ENCODE measurements at regions not wholly inside any gene's neighbourhood (a gene's known extent, or its start where the extent isn't known, plus 50 kb on each side); places are given as distances from the start of the nearest gene placed in this dataset.

DNA sequence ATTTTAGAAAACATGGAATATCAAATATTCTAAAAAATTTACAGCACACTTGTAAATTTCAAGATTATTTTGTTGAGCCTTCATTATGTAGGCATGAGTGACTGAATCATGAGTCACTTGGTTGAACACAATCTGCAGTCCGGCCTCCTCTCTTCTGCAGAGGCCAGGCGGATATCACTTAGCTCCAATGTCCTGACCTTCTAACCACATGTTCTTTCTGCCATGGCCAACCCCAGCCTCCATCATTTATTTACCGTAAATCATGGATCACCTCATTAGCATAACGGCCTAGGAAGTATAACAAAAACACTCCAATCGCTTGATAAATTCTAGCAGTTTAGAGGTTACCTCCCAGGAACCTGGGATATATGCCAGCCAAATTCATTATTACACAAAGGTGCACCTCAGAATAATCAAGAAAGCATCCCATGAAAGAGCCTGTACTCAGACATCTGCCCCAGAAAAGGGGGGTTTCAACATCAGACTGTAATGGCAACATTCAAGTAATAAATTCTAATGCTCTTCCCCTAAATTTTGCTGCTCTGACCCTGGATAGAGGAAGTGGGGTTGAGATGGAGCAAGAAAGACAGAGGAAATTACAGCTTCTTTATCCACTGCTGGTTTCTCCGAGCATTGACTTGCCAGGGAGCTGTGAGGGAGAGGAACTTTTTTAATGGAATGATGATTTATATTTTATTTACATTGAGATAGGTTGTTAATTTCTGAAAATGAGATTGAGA is 2153.6 kb upstream of the AGA start:
- H3K9me3 Mint-ChIP-seq: peaks cover 9 to 11% (median 9%) of the 10 kb centered on the region in 3 donors
- CTCF ChIA-PET: no interaction called here
- ATAC-seq (replicated peaks in 1 of 4) (no peak), DNase-seq (no peak)
- WGBS (ENCODE audit: insufficient coverage): 80% methylated on average over 5 of the region's 6 CpGs
- no peaks in the 10 kb centered on the region for H3K4me1 Mint-ChIP-seq
- H3K36me3 Mint-ChIP-seq: no peaks in the 10 kb centered on the region
- H3K27me3 ChIP-seq (replicated peaks in 1 of 2; ENCODE audit: control insufficient read depth in 2 of 2, extremely low read depth in 1 of 2, insufficient read depth in 2 of 2, low read length in 1 of 2): no peaks in the 10 kb centered on the region
- H3K27ac Mint-ChIP-seq: no peak overlapping the region
- H3K4me1 ChIP-seq (ENCODE audit: control insufficient read depth in 1 of 2, extremely low read depth in 1 of 2, insufficient read depth in 2 of 2, low read length in 2 of 2): no peaks in the 10 kb centered on the region
- H3K9me3 ChIP-seq: no peaks in the 10 kb centered on the region
- no peaks in the 10 kb centered on the region for H3K36me3 ChIP-seq (ENCODE audit: control insufficient read depth in 2 of 2, extremely low read depth in 1 of 2, insufficient read depth in 1 of 2, low read length in 1 of 2)
- POLR2A ChIA-PET: no interaction called here
- H3K4me3 ChIP-seq (ENCODE audit: control insufficient read depth in 1 of 2, extremely low read depth in 1 of 2, low read length in 1 of 2): no peak overlapping the region
- H3K27me3 Mint-ChIP-seq: no peaks in the 10 kb centered on the region
- no peak overlapping the region for H3K27ac ChIP-seq (ENCODE audit: low read length)
- H3K4me3 Mint-ChIP-seq: no peak overlapping the region

DNA sequence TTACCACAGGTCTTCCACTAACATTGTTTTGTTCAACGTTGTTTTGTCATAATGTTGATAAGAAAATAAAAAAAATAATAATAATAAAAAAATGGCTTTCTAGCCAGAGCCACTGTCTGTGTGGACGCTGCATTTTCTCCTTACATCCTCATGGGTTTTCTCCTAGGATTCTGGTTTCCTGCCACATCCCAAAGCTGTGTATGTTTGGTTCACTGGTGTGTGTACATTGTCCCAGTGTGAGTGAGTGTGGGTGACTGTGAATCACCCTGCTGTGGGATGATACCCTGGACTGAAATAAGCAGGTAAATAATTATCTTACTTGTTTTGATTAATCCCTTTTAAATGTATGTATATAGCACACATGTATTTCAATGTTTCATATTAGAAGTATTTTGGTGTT is 2154.4 kb upstream of the AGA start:
- H3K9me3 Mint-ChIP-seq: peaks cover 5 to 9% (median 6%) of the 10 kb centered on the region in 3 donors
- no peak overlapping the region for H3K27ac Mint-ChIP-seq
- H3K4me1 ChIP-seq (ENCODE audit: control insufficient read depth in 1 of 2, extremely low read depth in 1 of 2, insufficient read depth in 2 of 2, low read length in 2 of 2): no peaks in the 10 kb centered on the region
- WGBS (ENCODE audit: insufficient coverage): no CpG with 5 or more reads among the region's 2 CpGs
- ChIA-PET CTCF (no interaction called here), POLR2A (no interaction called here)
- H3K36me3 Mint-ChIP-seq: no peaks in the 10 kb centered on the region
- no peaks in the 10 kb centered on the region for H3K27me3 Mint-ChIP-seq
- no peaks in the 10 kb centered on the region for H3K27me3 ChIP-seq (replicated peaks in 1 of 2; ENCODE audit: control insufficient read depth in 2 of 2, extremely low read depth in 1 of 2, insufficient read depth in 2 of 2, low read length in 1 of 2)
- no peak overlapping the region for H3K27ac ChIP-seq (ENCODE audit: low read length)
- no peaks in the 10 kb centered on the region for H3K4me1 Mint-ChIP-seq
- no peak overlapping the region for H3K4me3 ChIP-seq (ENCODE audit: control insufficient read depth in 1 of 2, extremely low read depth in 1 of 2, low read length in 1 of 2)
- H3K9me3 ChIP-seq: no peaks in the 10 kb centered on the region
- DNase-seq (no peak), ATAC-seq (replicated peaks in 1 of 4) (no peak)
- no peak overlapping the region for H3K4me3 Mint-ChIP-seq
- H3K36me3 ChIP-seq (ENCODE audit: control insufficient read depth in 2 of 2, extremely low read depth in 1 of 2, insufficient read depth in 1 of 2, low read length in 1 of 2): no peaks in the 10 kb centered on the region

DNA sequence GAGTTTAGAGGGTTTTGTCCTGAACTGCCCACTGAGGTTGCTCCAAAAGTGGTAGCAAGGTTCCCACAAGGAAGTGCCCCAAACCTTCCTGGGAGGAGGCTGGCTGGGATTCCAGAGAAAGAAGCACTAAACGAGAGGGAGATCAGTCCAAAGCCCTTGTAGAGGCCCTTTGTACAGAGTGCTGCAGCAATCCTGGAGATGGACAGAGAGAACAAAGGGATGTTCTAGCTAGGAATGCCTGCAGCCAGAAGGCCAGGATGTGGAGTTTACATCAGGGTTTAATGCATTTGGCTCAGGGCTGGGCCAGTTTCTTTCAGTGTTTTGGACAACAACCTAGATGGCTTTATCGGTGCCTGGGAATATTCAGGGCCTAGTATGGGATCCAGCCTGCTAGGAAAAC is 2155.1 kb upstream of the AGA start:
- no peaks in the 10 kb centered on the region for H3K9me3 ChIP-seq
- DNase-seq: no peak
- no peak overlapping the region for H3K27ac ChIP-seq (ENCODE audit: low read length)
- Mint-ChIP-seq H3K27ac (no peak overlapping the region), H3K36me3 (no peaks in the 10 kb centered on the region), H3K4me1 (no peaks in the 10 kb centered on the region), H3K9me3 (peaks cover 4 to 9% (median 5%) of the 10 kb centered on the region in 3 donors), H3K27me3 (no peaks in the 10 kb centered on the region), H3K4me3 (no peak overlapping the region)
- ChIA-PET POLR2A (no interaction called here), CTCF (no interaction called here)
- ATAC-seq (replicated peaks in 1 of 4): no peak
- no peaks in the 10 kb centered on the region for H3K27me3 ChIP-seq (replicated peaks in 1 of 2; ENCODE audit: control insufficient read depth in 2 of 2, extremely low read depth in 1 of 2, insufficient read depth in 2 of 2, low read length in 1 of 2)
- 20% methylated on average over 1 of the region's 2 CpGs for WGBS (ENCODE audit: insufficient coverage)
- H3K4me3 ChIP-seq (ENCODE audit: control insufficient read depth in 1 of 2, extremely low read depth in 1 of 2, low read length in 1 of 2): no peak overlapping the region
- H3K36me3 ChIP-seq (ENCODE audit: control insufficient read depth in 2 of 2, extremely low read depth in 1 of 2, insufficient read depth in 1 of 2, low read length in 1 of 2): no peaks in the 10 kb centered on the region
- no peaks in the 10 kb centered on the region for H3K4me1 ChIP-seq (ENCODE audit: control insufficient read depth in 1 of 2, extremely low read depth in 1 of 2, insufficient read depth in 2 of 2, low read length in 2 of 2)

DNA sequence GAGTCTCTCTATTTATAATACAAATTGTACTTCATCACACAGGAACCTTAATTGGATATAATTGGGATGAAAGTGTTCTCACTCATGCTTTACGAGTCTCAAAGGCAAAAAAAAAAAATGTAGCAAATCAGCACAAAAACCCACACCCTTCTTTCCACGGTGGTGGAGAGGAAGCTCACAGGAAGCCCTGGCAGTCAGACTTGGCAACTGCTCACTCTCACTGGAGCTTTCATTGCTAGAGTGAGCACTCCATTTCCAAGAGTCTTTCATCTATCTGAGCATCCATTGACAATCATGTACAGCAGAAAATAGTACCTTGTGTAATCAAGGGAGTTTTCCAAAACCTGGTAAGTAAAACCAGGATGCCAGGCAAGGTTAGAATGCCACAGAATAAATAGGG is 2159.4 kb upstream of the AGA start:
- Mint-ChIP-seq H3K27ac (no peak overlapping the region), H3K27me3 (no peaks in the 10 kb centered on the region), H3K36me3 (no peaks in the 10 kb centered on the region), H3K4me1 (no peaks in the 10 kb centered on the region), H3K9me3 (peaks cover 4 to 8% (median 7%) of the 10 kb centered on the region in 3 donors), H3K4me3 (no peak overlapping the region)
- DNase-seq (no peak), ATAC-seq (replicated peaks in 1 of 4) (no peak)
- H3K36me3 ChIP-seq (ENCODE audit: control insufficient read depth in 2 of 2, extremely low read depth in 1 of 2, insufficient read depth in 1 of 2, low read length in 1 of 2): no peaks in the 10 kb centered on the region
- no peaks in the 10 kb centered on the region for H3K4me1 ChIP-seq (ENCODE audit: control insufficient read depth in 1 of 2, extremely low read depth in 1 of 2, insufficient read depth in 2 of 2, low read length in 2 of 2)
- ChIA-PET CTCF (no interaction called here), POLR2A (no interaction called here)
- no peaks in the 10 kb centered on the region for H3K27me3 ChIP-seq (replicated peaks in 1 of 2; ENCODE audit: control insufficient read depth in 2 of 2, extremely low read depth in 1 of 2, insufficient read depth in 2 of 2, low read length in 1 of 2)
- H3K27ac ChIP-seq (ENCODE audit: low read length): no peak overlapping the region
- H3K4me3 ChIP-seq (ENCODE audit: control insufficient read depth in 1 of 2, extremely low read depth in 1 of 2, low read length in 1 of 2): no peak overlapping the region
- H3K9me3 ChIP-seq: no peaks in the 10 kb centered on the region
- no CpG with 5 or more reads among the region's 2 CpGs for WGBS (ENCODE audit: insufficient coverage)

DNA sequence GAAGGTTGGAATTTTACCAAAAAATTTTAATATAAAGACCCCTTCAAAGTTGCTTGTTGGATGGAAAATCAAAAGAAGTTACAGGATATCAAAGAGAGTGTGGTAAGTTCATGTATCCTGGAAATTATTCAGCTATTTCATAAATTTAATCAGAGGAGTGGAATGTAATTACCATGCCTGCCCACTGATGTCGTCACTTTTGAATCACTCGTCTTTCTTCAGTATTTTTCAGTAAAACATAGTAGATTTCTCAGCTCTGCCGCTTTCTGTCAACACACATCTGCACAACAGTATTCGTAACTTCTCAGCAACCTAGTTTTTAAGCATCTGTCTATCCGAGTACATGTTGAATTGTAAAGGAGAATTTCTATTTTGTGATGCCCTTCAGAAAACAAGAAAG is 2163.0 kb upstream of the AGA start:
- ATAC-seq (replicated peaks in 1 of 4) (no peak), DNase-seq (no peak)
- no peak overlapping the region for H3K27ac Mint-ChIP-seq
- H3K4me1 ChIP-seq (ENCODE audit: control insufficient read depth in 1 of 2, extremely low read depth in 1 of 2, insufficient read depth in 2 of 2, low read length in 2 of 2): no peaks in the 10 kb centered on the region
- H3K36me3 Mint-ChIP-seq: no peaks in the 10 kb centered on the region
- WGBS (ENCODE audit: insufficient coverage): 90% methylated on average over 2 of the region's 5 CpGs
- H3K27me3 ChIP-seq (replicated peaks in 1 of 2; ENCODE audit: control insufficient read depth in 2 of 2, extremely low read depth in 1 of 2, insufficient read depth in 2 of 2, low read length in 1 of 2): no peaks in the 10 kb centered on the region
- no peak overlapping the region for H3K4me3 Mint-ChIP-seq
- no peaks in the 10 kb centered on the region for H3K9me3 ChIP-seq
- H3K4me1 Mint-ChIP-seq: no peaks in the 10 kb centered on the region
- no peaks in the 10 kb centered on the region for H3K27me3 Mint-ChIP-seq
- no peaks in the 10 kb centered on the region for H3K36me3 ChIP-seq (ENCODE audit: control insufficient read depth in 2 of 2, extremely low read depth in 1 of 2, insufficient read depth in 1 of 2, low read length in 1 of 2)
- ChIA-PET POLR2A (no interaction called here), CTCF (no interaction called here)
- H3K9me3 Mint-ChIP-seq: peaks cover 9 to 19% (median 11%) of the 10 kb centered on the region in 3 donors
- H3K27ac ChIP-seq (ENCODE audit: low read length): no peak overlapping the region
- H3K4me3 ChIP-seq (ENCODE audit: control insufficient read depth in 1 of 2, extremely low read depth in 1 of 2, low read length in 1 of 2): no peak overlapping the region

DNA sequence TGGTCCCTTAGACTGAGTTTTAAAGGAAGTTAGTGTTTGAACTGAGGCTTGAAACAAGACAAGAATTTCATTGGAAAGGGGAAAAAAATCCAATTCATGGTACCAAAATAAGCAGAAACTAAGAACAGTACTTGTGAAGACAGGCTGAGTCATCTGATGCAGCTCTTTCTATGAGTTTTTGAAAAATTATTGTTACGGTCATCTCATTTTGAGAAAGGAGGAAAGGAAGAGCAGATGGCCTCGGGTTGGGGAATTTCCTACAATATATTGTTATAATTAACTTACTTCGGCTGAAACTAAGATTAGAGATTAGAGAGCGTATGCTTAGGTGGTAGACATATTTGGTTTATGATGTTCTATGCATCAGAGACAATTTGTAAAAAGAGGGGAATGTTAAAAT is 2164.8 kb upstream of the AGA start:
- Histone ChIP-seq H3K4me3 (ENCODE audit: control insufficient read depth in 1 of 2, extremely low read depth in 1 of 2, low read length in 1 of 2) (no peak overlapping the region), H3K4me1 (ENCODE audit: control insufficient read depth in 1 of 2, extremely low read depth in 1 of 2, insufficient read depth in 2 of 2, low read length in 2 of 2) (no peaks in the 10 kb centered on the region), H3K27me3 (replicated peaks in 1 of 2; ENCODE audit: control insufficient read depth in 2 of 2, extremely low read depth in 1 of 2, insufficient read depth in 2 of 2, low read length in 1 of 2) (no peaks in the 10 kb centered on the region), H3K27ac (ENCODE audit: low read length) (no peak overlapping the region), H3K36me3 (ENCODE audit: control insufficient read depth in 2 of 2, extremely low read depth in 1 of 2, insufficient read depth in 1 of 2, low read length in 1 of 2) (no peaks in the 10 kb centered on the region), H3K9me3 (no peaks in the 10 kb centered on the region)
- H3K27me3 Mint-ChIP-seq: no peaks in the 10 kb centered on the region
- ChIA-PET CTCF (no interaction called here), POLR2A (no interaction called here)
- H3K36me3 Mint-ChIP-seq: no peaks in the 10 kb centered on the region
- H3K4me3 Mint-ChIP-seq: no peak overlapping the region
- no peaks in the 10 kb centered on the region for H3K4me1 Mint-ChIP-seq
- H3K9me3 Mint-ChIP-seq: peaks cover 7 to 19% (median 11%) of the 10 kb centered on the region in 3 donors
- no peak overlapping the region for H3K27ac Mint-ChIP-seq
- no peak for ATAC-seq (replicated peaks in 1 of 4)
- 80% methylated on average over 1 of the region's 4 CpGs for WGBS (ENCODE audit: insufficient coverage)
- DNase-seq: no peak

DNA sequence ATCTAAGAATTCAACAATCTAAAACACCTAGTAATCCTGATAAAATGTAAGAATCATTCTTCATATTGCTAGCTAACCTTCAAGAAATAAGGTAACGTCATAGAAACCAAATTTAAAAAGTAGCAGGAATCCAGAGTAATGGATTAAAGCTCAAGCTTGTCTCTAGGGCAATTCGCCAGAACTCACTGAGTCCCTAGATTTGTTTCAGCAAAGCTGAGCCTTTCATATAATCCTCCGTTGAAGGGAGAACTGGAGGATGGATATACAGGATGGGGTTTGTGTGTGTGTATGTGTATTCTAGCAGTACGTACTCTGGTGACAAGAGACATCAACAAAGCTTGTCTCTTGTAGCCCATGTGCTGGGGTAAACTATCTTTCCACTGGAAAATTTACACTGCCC is 2173.5 kb upstream of the AGA start:
- ATAC-seq (replicated peaks in 1 of 4) (no peak), DNase-seq (no peak)
- Mint-ChIP-seq H3K4me1 (no peaks in the 10 kb centered on the region), H3K36me3 (no peaks in the 10 kb centered on the region), H3K9me3 (peaks cover 3 to 14% (median 11%) of the 10 kb centered on the region in 3 donors), H3K27me3 (no peaks in the 10 kb centered on the region), H3K27ac (no peak overlapping the region), H3K4me3 (no peak overlapping the region)
- Histone ChIP-seq H3K27ac (ENCODE audit: low read length) (no peak overlapping the region), H3K4me1 (ENCODE audit: control insufficient read depth in 1 of 2, extremely low read depth in 1 of 2, insufficient read depth in 2 of 2, low read length in 2 of 2) (no peaks in the 10 kb centered on the region), H3K4me3 (ENCODE audit: control insufficient read depth in 1 of 2, extremely low read depth in 1 of 2, low read length in 1 of 2) (no peak overlapping the region), H3K36me3 (ENCODE audit: control insufficient read depth in 2 of 2, extremely low read depth in 1 of 2, insufficient read depth in 1 of 2, low read length in 1 of 2) (no peaks in the 10 kb centered on the region), H3K27me3 (replicated peaks in 1 of 2; ENCODE audit: control insufficient read depth in 2 of 2, extremely low read depth in 1 of 2, insufficient read depth in 2 of 2, low read length in 1 of 2) (no peaks in the 10 kb centered on the region), H3K9me3 (no peaks in the 10 kb centered on the region)
- CTCF ChIA-PET: no interaction called here
- POLR2A ChIA-PET: no interaction called here
- 87% methylated on average over 3 of the region's 4 CpGs for WGBS (ENCODE audit: insufficient coverage)
